ENCODE measurements at regions not wholly inside any gene's neighbourhood (a gene's known extent, or its start where the extent isn't known, plus 50 kb on each side); places are given as distances from the start of the nearest gene placed in this dataset.

DNA sequence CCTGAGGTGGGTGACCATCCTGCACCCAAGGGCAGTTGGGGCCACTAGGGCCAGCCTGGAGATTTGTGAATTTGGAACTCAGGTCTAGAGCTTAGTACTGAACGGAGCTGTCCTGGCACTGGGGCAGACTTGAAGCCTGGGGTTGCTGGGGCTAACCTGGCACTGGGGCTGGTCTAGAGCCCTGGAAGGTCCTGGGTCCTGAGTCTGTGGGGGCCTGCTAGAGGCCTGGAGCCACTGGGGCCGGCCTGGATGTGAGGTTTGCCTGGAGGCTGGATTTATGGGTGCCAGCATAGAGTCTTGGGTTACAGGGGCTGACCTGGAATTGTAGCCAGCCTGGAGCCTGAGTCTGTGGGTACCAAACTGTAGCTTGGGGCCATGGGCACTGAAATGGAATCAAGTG, 1216.9 kb downstream of the CDH11 start:
- TF ChIP-seq, protein P1, sequence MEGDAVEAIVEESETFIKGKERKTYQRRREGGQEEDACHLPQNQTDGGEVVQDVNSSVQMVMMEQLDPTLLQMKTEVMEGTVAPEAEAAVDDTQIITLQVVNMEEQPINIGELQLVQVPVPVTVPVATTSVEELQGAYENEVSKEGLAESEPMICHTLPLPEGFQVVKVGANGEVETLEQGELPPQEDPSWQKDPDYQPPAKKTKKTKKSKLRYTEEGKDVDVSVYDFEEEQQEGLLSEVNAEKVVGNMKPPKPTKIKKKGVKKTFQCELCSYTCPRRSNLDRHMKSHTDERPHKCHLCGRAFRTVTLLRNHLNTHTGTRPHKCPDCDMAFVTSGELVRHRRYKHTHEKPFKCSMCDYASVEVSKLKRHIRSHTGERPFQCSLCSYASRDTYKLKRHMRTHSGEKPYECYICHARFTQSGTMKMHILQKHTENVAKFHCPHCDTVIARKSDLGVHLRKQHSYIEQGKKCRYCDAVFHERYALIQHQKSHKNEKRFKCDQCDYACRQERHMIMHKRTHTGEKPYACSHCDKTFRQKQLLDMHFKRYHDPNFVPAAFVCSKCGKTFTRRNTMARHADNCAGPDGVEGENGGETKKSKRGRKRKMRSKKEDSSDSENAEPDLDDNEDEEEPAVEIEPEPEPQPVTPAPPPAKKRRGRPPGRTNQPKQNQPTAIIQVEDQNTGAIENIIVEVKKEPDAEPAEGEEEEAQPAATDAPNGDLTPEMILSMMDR (IDR thresholded peaks at IDR 0.05): no peak
- no peak for TF ChIP-seq POLR2A (IDR thresholded peaks at IDR 0.05)
- no peak for TF ChIP-seq EP300 (IDR thresholded peaks at IDR 0.05)
- TF ChIP-seq POLR2AphosphoS5 (IDR thresholded peaks at IDR 0.05): no peak

Measured in stomach (tissue), 4 donors.